ENCODE measurements at regions not wholly inside any gene's neighbourhood (a gene's known extent, or its start where the extent isn't known, plus 50 kb on each side); places are given as distances from the start of the nearest gene placed in this dataset.
"Not testable (repeated sequence)": the region's sequence is repeated elsewhere in the genome, so short reads cannot be mapped to it uniquely, and the experiment has no call there.

- no peaks in the 10 kb centered on the region for H3K9me3 ChIP-seq (ENCODE audit: low read depth)
- TF ChIP-seq EZH2phosphoT487 (IDR thresholded peaks at IDR 0.05; ENCODE audit: insufficient read depth, low read depth) = no peak
- TF ChIP-seq EZH2 (IDR thresholded peaks at IDR 0.05; ENCODE audit: insufficient read depth, poor library complexity, severe bottlenecking) = no peak
- no peak overlapping the region for H3K4me2 ChIP-seq (ENCODE audit: unreplicated experiment)
- H3K4me1 ChIP-seq (ENCODE audit: insufficient read depth) = no peaks in the 10 kb centered on the region
- no peak overlapping the region for H3K27ac ChIP-seq
- H3K79me2 ChIP-seq (ENCODE audit: insufficient read depth) = no peaks in the 10 kb centered on the region
- no peaks in the 10 kb centered on the region for H3K9me2 ChIP-seq (ENCODE audit: insufficient read depth)
- no peaks in the 10 kb centered on the region for H3K36me3 ChIP-seq (ENCODE audit: low read depth)
- H4K20me1 ChIP-seq (ENCODE audit: insufficient read depth) = no peaks in the 10 kb centered on the region
- no peak overlapping the region for H3K4me3 ChIP-seq
- H3F3A ChIP-seq (ENCODE audit: insufficient read depth) = no peaks in the 10 kb centered on the region
- in situ Hi-C loops (cut with MboI) = no loop called here
- 84 to 89% methylated on average over 12 to 15 of the region's 16 CpGs for WGBS, 2 experiments (ENCODE audit: low coverage in 1 of 2, low lambda C conversion rate in 2 of 2, missing lambda C conversion rate in 2 of 2)
- H3K9ac ChIP-seq = no peak overlapping the region
- no peaks in the 10 kb centered on the region for H3K27me3 ChIP-seq (replicated peaks; ENCODE audit: insufficient read depth)
- no peak overlapping the region for H2AFZ ChIP-seq
- DNase-seq = no peak
Measured at GRCh38 chr3:20552605-20553275, 366.7 kb upstream of the SGO1 start.

GRCh38 chr3:20547361-20548269 lies 361.6 kb upstream of the SGO1 start:
- H2AFZ ChIP-seq; H3K27me3 ChIP-seq (replicated peaks; ENCODE audit: insufficient read depth); H3K36me3 ChIP-seq (ENCODE audit: low read depth); H4K20me1 ChIP-seq (ENCODE audit: insufficient read depth); H3K9me3 ChIP-seq (ENCODE audit: low read depth); in situ Hi-C loops (cut with MboI); H3K27ac ChIP-seq; H3F3A ChIP-seq (ENCODE audit: insufficient read depth); H3K79me2 ChIP-seq (ENCODE audit: insufficient read depth); DNase-seq; H3K4me2 ChIP-seq (ENCODE audit: unreplicated experiment); H3K9ac ChIP-seq; H3K4me3 ChIP-seq; H3K4me1 ChIP-seq (ENCODE audit: insufficient read depth); H3K9me2 ChIP-seq (ENCODE audit: insufficient read depth): not testable (repeated sequence)
- WGBS, 2 experiments (ENCODE audit: low coverage in 1 of 2, low lambda C conversion rate in 2 of 2, missing lambda C conversion rate in 2 of 2) = 78 to 94% methylated on average over 7 to 35 of the region's 35 CpGs

GRCh38 chr3:20546636-20547035 lies 360.6 kb upstream of the SGO1 start:
- Histone ChIP-seq H3K27me3 (replicated peaks; ENCODE audit: insufficient read depth) (no peaks in the 10 kb centered on the region), H3F3A (ENCODE audit: insufficient read depth) (no peaks in the 10 kb centered on the region), H3K9me2 (ENCODE audit: insufficient read depth) (no peaks in the 10 kb centered on the region), H4K20me1 (ENCODE audit: insufficient read depth) (no peaks in the 10 kb centered on the region), H3K36me3 (ENCODE audit: low read depth) (no peaks in the 10 kb centered on the region), H2AFZ (peak overlapping the region; percentile 55; the same call in 1 of the 2 replicates), H3K79me2 (ENCODE audit: insufficient read depth) (no peaks in the 10 kb centered on the region), H3K4me3 (no peak overlapping the region), H3K4me2 (ENCODE audit: unreplicated experiment) (no peak overlapping the region), H3K27ac (no peak overlapping the region), H3K9me3 (ENCODE audit: low read depth) (no peaks in the 10 kb centered on the region), H3K4me1 (ENCODE audit: insufficient read depth) (no peaks in the 10 kb centered on the region), H3K9ac (no peak overlapping the region)
- WGBS, 2 experiments (ENCODE audit: low coverage in 1 of 2, low lambda C conversion rate in 2 of 2, missing lambda C conversion rate in 2 of 2) = 54 to 63% methylated on average over 3 of the region's 3 CpGs
- DNase-seq = peak; percentile 4
- TF ChIP-seq EZH2 (IDR thresholded peaks at IDR 0.05; ENCODE audit: insufficient read depth, poor library complexity, severe bottlenecking) (no peak), EZH2phosphoT487 (IDR thresholded peaks at IDR 0.05; ENCODE audit: insufficient read depth, low read depth) (no peak)
- in situ Hi-C loops (cut with MboI) = no loop called here

GRCh38 chr3:20543535-20544226 lies 357.7 kb upstream of the SGO1 start:
- Histone ChIP-seq H3K27me3 (replicated peaks; ENCODE audit: insufficient read depth) (no peaks in the 10 kb centered on the region), H3K9ac (no peak overlapping the region), H2AFZ (0 out of 2 replicates have a peak overlapping the region, but pooled peaks have one; percentile 38), H3K4me1 (ENCODE audit: insufficient read depth) (no peaks in the 10 kb centered on the region), H3K79me2 (ENCODE audit: insufficient read depth) (no peaks in the 10 kb centered on the region), H4K20me1 (ENCODE audit: insufficient read depth) (no peaks in the 10 kb centered on the region), H3K36me3 (ENCODE audit: low read depth) (no peaks in the 10 kb centered on the region), H3K9me3 (ENCODE audit: low read depth) (no peaks in the 10 kb centered on the region), H3F3A (ENCODE audit: insufficient read depth) (no peaks in the 10 kb centered on the region), H3K4me2 (ENCODE audit: unreplicated experiment) (no peak overlapping the region), H3K27ac (no peak overlapping the region), H3K4me3 (no peak overlapping the region), H3K9me2 (ENCODE audit: insufficient read depth) (no peaks in the 10 kb centered on the region)
- in situ Hi-C loops (cut with MboI) = no loop called here
- TF ChIP-seq EZH2phosphoT487 (IDR thresholded peaks at IDR 0.05; ENCODE audit: insufficient read depth, low read depth) (no peak), EZH2 (IDR thresholded peaks at IDR 0.05; ENCODE audit: insufficient read depth, poor library complexity, severe bottlenecking) (no peak)
- DNase-seq = no peak
- 92 to 94% methylated on average over 5 of the region's 5 CpGs for WGBS, 2 experiments (ENCODE audit: low coverage in 1 of 2, low lambda C conversion rate in 2 of 2, missing lambda C conversion rate in 2 of 2)
